RCC 7860 (cell line): ENCODE measurements at regions not wholly inside any gene's neighbourhood (a gene's known extent, or its start where the extent isn't known, plus 50 kb on each side); places are given as distances from the start of the nearest gene placed in this dataset.

Source experiments
- DNase-seq: peaks from one replicate; pipeline ENCODE4 v3.0.0-alpha.2; 2015; ENCODE audit warnings: low spot score
- FAIRE-seq: peaks from 2 replicates; lab custom pipeline; 2012; peaks lifted over from hg19 to GRCh38; lab: Jason Lieb, UNC

DNA sequence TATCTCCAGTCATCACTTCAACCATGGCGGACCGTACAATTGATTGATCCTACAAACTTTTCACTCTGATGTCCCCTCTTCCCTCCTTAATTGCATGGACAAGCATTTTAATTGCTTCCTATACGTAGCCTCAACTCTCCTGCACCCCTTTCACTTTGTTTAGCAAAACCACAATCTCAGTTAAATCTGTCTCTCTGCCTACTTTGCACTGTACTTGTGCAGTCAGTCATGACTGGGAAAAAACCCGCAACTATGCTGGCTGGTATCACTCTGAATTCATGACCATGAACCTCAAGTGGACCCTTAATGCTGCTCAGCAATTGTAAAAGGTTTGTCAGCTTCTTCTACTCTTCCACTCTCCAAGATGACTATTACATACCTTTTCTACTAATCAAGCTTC is 51.7 kb upstream of the AFF2 start:
- no peak for DNase-seq

More for the DNA sequence above, 51.7 kb upstream of the AFF2 start:
- no peak for FAIRE-seq
